ENCODE measurements at regions not wholly inside any gene's neighbourhood (a gene's known extent, or its start where the extent isn't known, plus 50 kb on each side); places are given as distances from the start of the nearest gene placed in this dataset.

DNA sequence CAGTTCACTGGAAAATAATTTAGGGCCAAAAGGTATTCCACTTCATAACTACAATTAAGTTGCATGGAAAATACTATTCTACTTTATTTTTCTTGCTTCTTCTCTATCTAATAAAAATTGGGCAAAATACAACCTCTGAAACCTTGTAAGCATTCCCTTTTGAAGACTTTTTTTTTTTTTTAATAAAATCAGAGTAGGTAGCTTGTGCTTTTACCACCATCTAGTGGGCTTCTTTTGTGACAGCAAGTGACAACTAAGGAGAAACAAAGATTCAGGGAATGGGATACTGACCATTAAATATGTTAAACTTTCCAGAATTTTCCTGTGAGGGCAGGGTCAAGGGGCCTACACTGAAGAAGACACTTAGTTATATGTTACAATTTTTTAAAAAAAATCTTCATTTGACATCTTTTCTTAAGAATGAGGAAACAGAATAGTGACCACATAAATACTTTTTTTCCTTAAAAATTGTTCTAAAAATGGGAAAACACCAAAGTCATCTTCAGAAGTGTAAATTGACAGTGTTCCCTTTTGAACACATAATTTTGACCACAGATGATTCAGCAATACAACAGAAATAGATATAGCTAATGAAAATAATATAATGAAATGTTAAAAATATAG, 1183.2 kb upstream of the ACVR2A start:
- H3K36me3 ChIP-seq (ENCODE audit: low read depth): no peaks in the 10 kb centered on the region
- no peak overlapping the region for H3K4me3 ChIP-seq
- no peak for ATAC-seq
- intact Hi-C loops (cut with DNase I, micrococcal nuclease): no loop called here
- H3K9me3 ChIP-seq: no peaks in the 10 kb centered on the region
- H3K4me1 ChIP-seq (ENCODE audit: low read depth): no peaks in the 10 kb centered on the region
- DNase-seq: no peak
- TF ChIP-seq, protein P1, sequence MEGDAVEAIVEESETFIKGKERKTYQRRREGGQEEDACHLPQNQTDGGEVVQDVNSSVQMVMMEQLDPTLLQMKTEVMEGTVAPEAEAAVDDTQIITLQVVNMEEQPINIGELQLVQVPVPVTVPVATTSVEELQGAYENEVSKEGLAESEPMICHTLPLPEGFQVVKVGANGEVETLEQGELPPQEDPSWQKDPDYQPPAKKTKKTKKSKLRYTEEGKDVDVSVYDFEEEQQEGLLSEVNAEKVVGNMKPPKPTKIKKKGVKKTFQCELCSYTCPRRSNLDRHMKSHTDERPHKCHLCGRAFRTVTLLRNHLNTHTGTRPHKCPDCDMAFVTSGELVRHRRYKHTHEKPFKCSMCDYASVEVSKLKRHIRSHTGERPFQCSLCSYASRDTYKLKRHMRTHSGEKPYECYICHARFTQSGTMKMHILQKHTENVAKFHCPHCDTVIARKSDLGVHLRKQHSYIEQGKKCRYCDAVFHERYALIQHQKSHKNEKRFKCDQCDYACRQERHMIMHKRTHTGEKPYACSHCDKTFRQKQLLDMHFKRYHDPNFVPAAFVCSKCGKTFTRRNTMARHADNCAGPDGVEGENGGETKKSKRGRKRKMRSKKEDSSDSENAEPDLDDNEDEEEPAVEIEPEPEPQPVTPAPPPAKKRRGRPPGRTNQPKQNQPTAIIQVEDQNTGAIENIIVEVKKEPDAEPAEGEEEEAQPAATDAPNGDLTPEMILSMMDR (IDR thresholded peaks at IDR 0.05): no peak

DNA sequence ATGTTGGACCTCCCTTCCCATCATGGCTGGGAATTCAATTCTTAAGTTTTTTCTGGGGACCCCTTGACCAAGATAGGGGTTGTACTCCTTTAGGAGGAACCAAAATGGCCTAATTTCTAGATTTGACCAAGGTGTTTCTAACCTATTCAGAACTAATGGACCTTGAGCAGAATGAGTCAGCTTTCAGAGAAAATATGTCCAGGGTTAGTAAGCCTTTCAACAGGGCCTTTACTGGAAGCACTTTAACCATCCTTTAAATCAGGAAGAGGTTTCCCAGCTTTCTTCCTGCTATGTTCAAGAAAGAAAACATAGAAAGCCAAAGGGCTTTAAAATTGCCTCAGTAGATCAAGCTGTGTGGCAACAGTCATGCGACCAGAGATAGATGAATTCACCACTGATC, 1184.9 kb upstream of the ACVR2A start:
- no peak for ATAC-seq
- TF ChIP-seq, protein P1 (IDR thresholded peaks at IDR 0.05): no peak
- H3K4me1 ChIP-seq (ENCODE audit: low read depth): no peaks in the 10 kb centered on the region

DNA sequence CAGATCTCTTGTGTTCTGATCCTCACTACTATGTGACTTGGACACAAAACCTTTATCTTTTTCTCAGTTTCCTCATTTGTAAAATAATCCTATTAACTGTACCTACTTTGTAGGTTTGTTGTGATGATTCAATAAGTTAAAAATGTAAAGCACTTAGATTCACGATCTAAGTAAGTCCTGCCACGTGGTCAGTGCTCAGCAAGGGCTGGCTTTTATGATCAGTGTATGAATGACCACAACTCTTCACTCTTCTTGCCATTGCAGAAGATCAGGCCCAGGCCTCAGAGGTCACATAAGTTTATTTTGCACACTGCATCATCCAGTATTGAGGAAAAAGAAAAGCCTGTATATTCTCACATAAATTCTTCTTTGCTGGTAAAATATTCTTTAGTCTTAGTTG, 1192.5 kb upstream of the ACVR2A start:
- no peak overlapping the region for H3K4me3 ChIP-seq
- no peaks in the 10 kb centered on the region for H3K4me1 ChIP-seq (ENCODE audit: low read depth)
- TF ChIP-seq, protein P1 (IDR thresholded peaks at IDR 0.05): no peak
- intact Hi-C loops (cut with DNase I, micrococcal nuclease): no loop called here
- no peaks in the 10 kb centered on the region for H3K36me3 ChIP-seq (ENCODE audit: low read depth)
- ATAC-seq: no peak
- no peak for DNase-seq
- H3K9me3 ChIP-seq: no peaks in the 10 kb centered on the region

More for the DNA sequence above, 1184.9 kb upstream of the ACVR2A start:
- intact Hi-C loops (cut with DNase I, micrococcal nuclease): no loop called here
- DNase-seq: no peak
- H3K4me3 ChIP-seq: no peak overlapping the region
- H3K9me3 ChIP-seq: no peaks in the 10 kb centered on the region
- no peaks in the 10 kb centered on the region for H3K36me3 ChIP-seq (ENCODE audit: low read depth)

DNA sequence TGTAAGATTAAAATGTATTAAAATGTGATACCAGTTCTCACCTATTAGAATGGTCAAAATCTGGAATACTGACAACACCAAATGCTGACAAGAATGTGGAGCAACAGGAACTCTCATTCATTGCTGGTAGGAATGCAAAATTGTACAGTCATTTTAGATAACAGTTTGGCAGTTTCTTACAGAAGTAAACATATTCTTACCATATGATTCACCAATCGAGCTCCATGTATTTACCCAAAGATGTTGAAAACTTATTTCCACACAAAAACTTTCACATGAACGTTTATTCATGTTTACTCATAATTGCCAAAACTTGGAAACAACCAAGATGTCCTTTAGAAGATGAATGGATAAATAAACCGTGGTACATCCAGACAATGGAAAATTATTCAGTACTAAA, 1193.5 kb upstream of the ACVR2A start:
- Histone ChIP-seq H3K36me3 (ENCODE audit: low read depth) (no peaks in the 10 kb centered on the region), H3K4me1 (ENCODE audit: low read depth) (no peaks in the 10 kb centered on the region), H3K4me3 (no peak overlapping the region), H3K9me3 (no peaks in the 10 kb centered on the region)
- DNase-seq (no peak), ATAC-seq (no peak)
- TF ChIP-seq, protein P1 (IDR thresholded peaks at IDR 0.05): no peak
- intact Hi-C loops (cut with DNase I, micrococcal nuclease): no loop called here

DNA sequence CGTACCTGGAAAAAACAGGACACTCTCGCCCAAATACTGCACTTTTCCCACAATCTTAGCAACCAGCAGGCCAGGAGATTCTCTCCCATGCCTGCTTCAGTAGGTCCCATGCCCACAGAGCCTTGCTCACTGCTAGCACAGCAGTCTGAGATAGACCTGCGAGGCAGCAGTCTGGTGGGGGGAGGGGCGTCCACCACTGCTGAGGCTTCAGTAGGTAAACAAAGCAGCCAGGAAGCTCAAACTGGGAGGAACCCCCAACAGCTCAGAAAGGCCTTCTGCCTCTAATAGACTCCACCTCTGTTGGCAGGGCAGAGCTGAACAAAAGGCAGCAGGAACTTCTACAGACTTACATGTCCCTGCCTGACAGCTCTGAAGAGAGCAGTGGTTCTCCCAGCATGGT, 1202.8 kb upstream of the ACVR2A start:
- H3K4me1 ChIP-seq (ENCODE audit: low read depth): no peaks in the 10 kb centered on the region
- TF ChIP-seq, protein P1 (IDR thresholded peaks at IDR 0.05): no peak
- no peaks in the 10 kb centered on the region for H3K36me3 ChIP-seq (ENCODE audit: low read depth)
- H3K4me3 ChIP-seq: no peak overlapping the region
- DNase-seq: no peak
- intact Hi-C loops (cut with DNase I, micrococcal nuclease): no loop called here
- no peaks in the 10 kb centered on the region for H3K9me3 ChIP-seq
- ATAC-seq: no peak

Measured in mucosa of descending colon (tissue), 3 donors.